ENCODE measurements at regions not wholly inside any gene's neighbourhood (a gene's known extent, or its start where the extent isn't known, plus 50 kb on each side); places are given as distances from the start of the nearest gene placed in this dataset.

GRCh38 chr7:79734181-79734580 is 280.7 kb upstream of the MAGI2 start:
- TF ChIP-seq CTCF (IDR thresholded peaks at IDR 0.05) (no peak), POLR2A (IDR thresholded peaks at IDR 0.05) (no peak), POLR2AphosphoS5 (IDR thresholded peaks at IDR 0.05) (no peak), EP300 (IDR thresholded peaks at IDR 0.05) (no peak)

Measured in stomach (tissue), 4 donors.